Thymus (tissue), 11 donors: ENCODE measurements at regions not wholly inside any gene's neighbourhood (a gene's known extent, or its start where the extent isn't known, plus 50 kb on each side); places are given as distances from the start of the nearest gene placed in this dataset.

Experiments
- DNase-seq, 9 donors: peaks; one replicate each; pipeline ENCODE4 v3.0.0-alpha.2; 2013; ENCODE audit warnings: low spot score in 9 of 9, low read depth in 6 of 9, missing footprints in 1 of 9
- H3K27ac ChIP-seq, 2 donors: one replicate each; pipeline ENCODE4 v1.5.1; 2013; ENCODE audit warnings: control low read depth in 1 of 2, low read depth in 1 of 2, low read length in 1 of 2, mild to moderate bottlenecking in 1 of 2, moderate library complexity in 1 of 2
- H3K27me3 ChIP-seq, 2 donors: one replicate each; pipeline ENCODE4 v1.5.1; 2013; ENCODE audit warnings: low read length in 1 of 2; ENCODE audit not compliant: control insufficient read depth in 2 of 2, insufficient read depth in 1 of 2
- H3K36me3 ChIP-seq, 2 donors: one replicate each; pipeline ENCODE4 v1.5.1; 2013; ENCODE audit warnings: low read length in 1 of 2, mild to moderate bottlenecking in 1 of 2, moderate library complexity in 1 of 2; ENCODE audit not compliant: control insufficient read depth in 2 of 2, insufficient read depth in 2 of 2
- H3K4me1 ChIP-seq, 2 donors: one replicate each; pipeline ENCODE4 v1.5.1; 2013; ENCODE audit warnings: low read length in 2 of 2; ENCODE audit not compliant: control insufficient read depth in 2 of 2, insufficient read depth in 2 of 2
- H3K4me3 ChIP-seq, 2 donors: one replicate each; pipeline ENCODE4 v1.5.1; 2013; ENCODE audit warnings: low read length in 2 of 2, control low read depth in 1 of 2, mild to moderate bottlenecking in 1 of 2
- H3K9me3 ChIP-seq, 2 donors: one replicate each; pipeline ENCODE4 v1.5.1; 2013; ENCODE audit warnings: low read length in 1 of 2, mild to moderate bottlenecking in 1 of 2; ENCODE audit not compliant: control insufficient read depth in 2 of 2, insufficient read depth in 1 of 2
- WGBS: extraction: QIAGEN DNeasy Blood & Tissue Kit; methylation state at CpG from one replicate; pipeline ENCODE4 v1.1.7; 2013; 5-methylcytosine and 5-hydroxymethylcytosine counted together
- donor health status: healthy.

DNA sequence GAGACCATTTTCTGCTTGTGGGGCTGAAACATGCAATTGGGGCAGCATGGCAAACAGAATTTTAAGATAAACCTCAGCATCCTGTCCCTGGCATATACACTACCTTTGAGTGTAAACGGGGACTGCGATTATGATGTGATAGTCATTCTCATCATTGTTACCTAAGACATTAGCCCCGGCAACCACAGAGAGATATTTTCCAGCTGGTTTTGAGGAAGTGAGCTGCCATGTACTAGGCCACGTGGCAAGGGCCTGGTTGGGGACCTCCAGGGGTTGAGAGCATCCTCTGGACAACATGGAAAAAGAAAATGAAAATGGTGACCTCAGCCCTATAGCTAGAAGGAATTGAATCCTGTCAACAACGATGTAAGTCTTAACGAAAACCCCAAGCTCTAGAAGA, 623.6 kb upstream of the CDH18 start:
- H3K27ac ChIP-seq: no peak overlapping the region
- H3K4me3 ChIP-seq: no peak overlapping the region
- no peaks in the 10 kb centered on the region for H3K27me3 ChIP-seq
- H3K4me1 ChIP-seq: no peaks in the 10 kb centered on the region
- H3K9me3 ChIP-seq: peaks cover 0 to 4% of the 10 kb centered on the region in 2 donors
- no peak for DNase-seq
- no peaks in the 10 kb centered on the region for H3K36me3 ChIP-seq
- WGBS: 61% methylated on average over 6 of the region's 6 CpGs

DNA sequence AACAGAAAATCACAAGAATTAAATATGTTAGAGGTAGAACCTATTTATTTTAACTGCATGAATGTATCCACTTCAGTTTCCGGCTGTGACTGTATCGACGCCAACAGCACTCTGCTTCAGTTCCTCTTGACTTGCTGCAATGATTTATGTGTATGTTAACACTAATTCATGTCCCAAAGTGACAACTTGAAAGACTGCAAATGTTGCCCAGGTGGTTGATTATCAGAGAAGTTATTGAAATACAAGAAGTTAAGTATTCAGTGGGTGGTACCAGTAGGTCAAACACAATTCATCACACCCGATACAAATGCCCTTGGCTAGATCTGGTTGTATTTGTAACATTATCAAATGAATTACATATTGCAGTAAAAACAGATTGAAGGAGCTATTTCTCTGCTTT, 622.7 kb upstream of the CDH18 start:
- Histone ChIP-seq H3K9me3 (no peaks in the 10 kb centered on the region), H3K4me3 (no peak overlapping the region), H3K4me1 (no peaks in the 10 kb centered on the region), H3K27ac (no peak overlapping the region), H3K27me3 (no peaks in the 10 kb centered on the region), H3K36me3 (no peaks in the 10 kb centered on the region)
- DNase-seq: no peak
- WGBS: 32% methylated on average over 4 of the region's 4 CpGs

DNA sequence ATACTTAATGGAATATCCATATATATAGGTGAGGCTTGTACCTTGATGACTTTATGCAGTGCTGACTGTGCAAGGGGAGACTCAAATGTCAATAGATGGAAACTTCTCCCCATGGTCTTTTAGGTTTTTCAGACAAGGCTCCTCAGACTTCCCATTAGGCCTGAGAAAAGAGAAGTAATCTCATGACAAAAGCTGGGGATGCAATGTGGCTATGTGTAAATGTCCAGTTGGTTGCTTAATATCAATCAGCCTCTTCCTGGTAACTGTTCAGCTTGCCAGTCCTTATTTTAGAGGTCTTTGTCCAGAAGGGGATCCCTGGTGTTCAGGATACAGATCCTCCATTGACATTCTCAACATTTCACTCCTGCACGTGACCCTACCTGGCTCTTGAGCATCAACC, 621.1 kb upstream of the CDH18 start:
- no peaks in the 10 kb centered on the region for H3K4me1 ChIP-seq
- no peak overlapping the region for H3K4me3 ChIP-seq
- no peaks in the 10 kb centered on the region for H3K9me3 ChIP-seq
- no peak for DNase-seq
- WGBS: 88% methylated on average over 1 of the region's 1 CpG
- H3K27ac ChIP-seq: no peak overlapping the region
- H3K27me3 ChIP-seq: no peaks in the 10 kb centered on the region
- H3K36me3 ChIP-seq: no peaks in the 10 kb centered on the region

DNA sequence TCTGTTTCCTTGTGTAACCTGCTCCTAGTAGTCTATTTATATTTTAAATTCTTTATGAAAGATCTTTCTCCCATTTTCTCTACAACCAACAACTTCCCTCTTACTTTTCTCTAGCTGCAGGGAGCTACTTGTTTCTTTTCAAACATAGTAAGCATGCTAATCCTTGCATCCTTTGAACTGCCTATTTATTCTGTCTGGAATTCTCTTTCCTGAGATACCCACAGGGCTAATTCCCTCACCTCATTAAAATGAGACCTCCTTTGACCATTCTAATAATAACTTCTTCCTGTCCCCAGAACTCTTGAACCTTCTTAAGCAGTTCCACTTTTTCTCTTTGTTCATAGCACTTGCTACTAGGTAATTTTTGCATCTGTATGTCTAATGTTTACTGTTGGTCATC, 620.6 kb upstream of the CDH18 start:
- H3K27me3 ChIP-seq: no peaks in the 10 kb centered on the region
- DNase-seq: no peak
- H3K9me3 ChIP-seq: no peaks in the 10 kb centered on the region
- no peak overlapping the region for H3K4me3 ChIP-seq
- no peaks in the 10 kb centered on the region for H3K4me1 ChIP-seq
- no peaks in the 10 kb centered on the region for H3K36me3 ChIP-seq
- H3K27ac ChIP-seq: no peak overlapping the region

DNA sequence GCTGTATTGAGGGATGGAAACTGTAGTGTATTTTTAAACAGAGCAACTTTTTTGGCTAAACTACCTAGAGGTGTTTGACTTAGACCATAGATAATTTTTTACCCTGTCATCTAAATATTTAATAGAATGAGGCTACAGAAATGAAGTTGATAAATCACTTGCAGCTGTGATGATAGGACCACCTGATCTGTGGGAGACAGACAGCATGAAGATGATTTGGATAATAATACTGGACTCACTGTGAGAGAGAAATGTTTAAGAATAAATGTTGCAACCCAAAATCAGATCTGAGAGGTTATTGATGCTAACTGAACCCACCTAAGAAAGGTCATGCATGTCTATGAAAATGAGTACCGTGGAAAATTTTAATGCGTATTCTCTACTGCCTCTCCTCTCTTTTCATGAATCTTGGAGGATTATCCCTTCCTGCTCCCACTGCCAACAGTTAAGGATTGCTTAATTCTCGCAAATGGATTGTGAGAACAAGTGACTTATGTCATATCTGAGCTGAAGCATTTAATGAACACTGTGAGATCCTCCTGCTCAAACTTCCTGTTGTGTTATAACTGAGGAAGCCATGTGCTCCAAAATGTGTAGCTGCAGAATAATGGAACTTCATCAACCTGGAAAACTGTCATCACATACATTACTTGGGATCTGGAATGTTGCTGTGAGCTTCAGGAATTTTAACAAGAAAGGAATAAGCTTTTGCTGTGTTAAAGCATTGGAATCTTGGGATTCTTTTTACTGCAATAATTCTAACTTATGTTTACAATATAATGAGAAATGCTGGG, 617.9 kb upstream of the CDH18 start:
- Histone ChIP-seq H3K36me3 (no peaks in the 10 kb centered on the region), H3K9me3 (peaks cover 0 to 2% of the 10 kb centered on the region in 2 donors), H3K4me1 (no peaks in the 10 kb centered on the region), H3K27ac (no peak overlapping the region), H3K27me3 (no peaks in the 10 kb centered on the region), H3K4me3 (no peak overlapping the region)
- 90% methylated on average over 3 of the region's 3 CpGs for WGBS
- no peak for DNase-seq

DNA sequence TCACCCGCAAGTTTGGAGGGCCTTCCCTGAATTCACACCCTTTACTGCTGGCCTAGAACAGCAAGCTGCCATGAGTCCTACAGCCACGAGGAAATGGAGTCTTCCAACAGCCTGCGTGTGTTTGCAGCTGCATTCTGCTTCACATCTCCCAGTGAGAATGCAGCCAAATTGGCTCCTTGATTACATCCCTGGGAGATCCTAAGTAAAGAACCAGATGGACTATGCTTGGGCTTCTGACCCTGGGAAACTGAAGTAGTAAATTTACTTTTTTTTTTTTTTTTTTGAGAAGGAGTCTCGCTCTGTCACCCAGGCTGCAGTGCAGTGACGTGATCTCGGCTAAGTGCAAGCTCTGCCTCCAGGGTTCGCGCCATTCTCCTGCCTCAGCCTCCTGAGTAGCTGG, 617.0 kb upstream of the CDH18 start:
- H3K4me3 ChIP-seq: no peak overlapping the region
- DNase-seq: no peak
- peaks cover 0 to 2% of the 10 kb centered on the region in 2 donors for H3K9me3 ChIP-seq
- no peaks in the 10 kb centered on the region for H3K36me3 ChIP-seq
- no peaks in the 10 kb centered on the region for H3K27me3 ChIP-seq
- no peak overlapping the region for H3K27ac ChIP-seq
- H3K4me1 ChIP-seq: no peaks in the 10 kb centered on the region
- WGBS: 87% methylated on average over 8 of the region's 8 CpGs

DNA sequence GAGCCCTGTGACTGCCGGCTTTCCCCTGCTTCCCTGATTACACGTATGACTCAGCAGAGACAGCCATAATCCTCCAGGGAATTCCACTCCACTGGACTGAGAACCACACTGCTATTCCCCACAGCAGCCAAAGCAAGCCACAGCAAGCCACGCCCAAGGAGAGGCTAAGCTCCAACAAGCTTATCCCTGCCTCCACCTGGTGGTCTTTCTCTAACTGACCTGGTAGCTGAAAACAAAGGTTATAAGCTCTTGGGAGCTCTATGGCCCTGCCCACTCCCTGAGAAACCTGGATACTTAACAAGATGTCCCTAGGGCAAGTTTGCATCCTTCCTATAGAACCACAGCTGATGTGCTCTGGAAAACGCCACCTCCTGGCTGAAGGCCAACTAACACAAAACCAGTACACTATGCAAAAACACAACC, 613.7 kb upstream of the CDH18 start:
- Histone ChIP-seq H3K4me3 (no peak overlapping the region), H3K36me3 (no peaks in the 10 kb centered on the region), H3K27ac (no peak overlapping the region), H3K27me3 (no peaks in the 10 kb centered on the region), H3K4me1 (no peaks in the 10 kb centered on the region), H3K9me3 (peaks cover 0 to 2% of the 10 kb centered on the region in 2 donors)
- 93% methylated on average over 4 of the region's 4 CpGs for WGBS
- no peak for DNase-seq

DNA sequence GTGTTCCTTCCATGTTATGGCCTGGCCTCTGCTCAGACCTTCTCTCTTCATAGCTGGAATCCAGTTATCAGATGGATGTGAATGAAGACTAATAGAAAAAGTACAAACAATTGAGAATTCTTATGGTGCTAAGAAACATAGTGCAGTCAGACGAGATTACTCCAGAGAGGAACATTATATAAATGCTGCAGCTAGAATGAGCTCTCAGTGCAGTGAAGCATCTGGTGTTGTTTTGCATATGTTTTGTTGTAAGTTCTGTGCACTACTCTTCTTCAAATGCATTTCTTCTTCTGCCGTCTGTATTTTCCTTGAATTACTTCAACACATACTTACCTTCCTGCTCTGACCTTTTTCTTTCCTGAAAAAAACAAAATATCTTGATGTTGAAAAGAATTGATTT, 602.4 kb upstream of the CDH18 start:
- no peak for DNase-seq
- Histone ChIP-seq H3K9me3 (no peaks in the 10 kb centered on the region), H3K27ac (no peak overlapping the region), H3K36me3 (no peaks in the 10 kb centered on the region), H3K4me1 (no peaks in the 10 kb centered on the region), H3K4me3 (no peak overlapping the region), H3K27me3 (no peaks in the 10 kb centered on the region)
- 93% methylated on average over 2 of the region's 2 CpGs for WGBS

DNA sequence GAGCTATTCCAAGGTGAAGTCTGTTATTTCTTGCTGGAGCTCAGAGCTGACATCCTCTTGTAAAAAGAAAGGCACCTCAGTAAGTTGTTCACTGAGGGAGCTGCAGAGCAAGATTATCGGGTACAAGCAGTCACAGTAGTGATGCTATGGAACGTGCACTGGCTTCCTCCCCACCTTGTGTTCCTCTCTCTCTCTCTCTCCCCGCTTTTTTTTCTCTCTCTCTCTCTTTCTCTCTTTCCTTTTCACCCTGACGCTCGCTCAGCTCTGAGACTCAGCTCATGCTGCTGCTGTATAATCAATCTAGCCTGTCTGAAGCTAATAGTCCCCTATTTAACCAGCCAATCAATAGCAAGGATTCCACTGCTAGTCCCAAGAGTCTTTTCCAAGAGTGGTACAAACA, 587.6 kb upstream of the CDH18 start:
- Histone ChIP-seq H3K27ac (no peak overlapping the region), H3K36me3 (no peaks in the 10 kb centered on the region), H3K27me3 (no peaks in the 10 kb centered on the region), H3K4me1 (no peaks in the 10 kb centered on the region), H3K9me3 (no peaks in the 10 kb centered on the region), H3K4me3 (no peak overlapping the region)
- 74% methylated on average over 5 of the region's 5 CpGs for WGBS
- DNase-seq: no peak
